ENCODE measurements at regions not wholly inside any gene's neighbourhood (a gene's known extent, or its start where the extent isn't known, plus 50 kb on each side); places are given as distances from the start of the nearest gene placed in this dataset.

GRCh38 chr11:70568814-70569617 lies 170.7 kb downstream of the CTTN start:
- DNase-seq (ENCODE audit: low spot score in 2 of 2) (no peak), ATAC-seq (ENCODE audit: low read depth) (no peak)
- H3K36me3 Mint-ChIP-seq, result no peaks in the 10 kb centered on the region
- no peak overlapping the region for H3K27ac Mint-ChIP-seq
- no peak overlapping the region for H3K4me3 Mint-ChIP-seq
- H3K4me1 Mint-ChIP-seq, result no peaks in the 10 kb centered on the region
- peaks cover 11% of the 10 kb centered on the region for H3K27me3 Mint-ChIP-seq
- H3K9me3 Mint-ChIP-seq, result no peaks in the 10 kb centered on the region

DNA sequence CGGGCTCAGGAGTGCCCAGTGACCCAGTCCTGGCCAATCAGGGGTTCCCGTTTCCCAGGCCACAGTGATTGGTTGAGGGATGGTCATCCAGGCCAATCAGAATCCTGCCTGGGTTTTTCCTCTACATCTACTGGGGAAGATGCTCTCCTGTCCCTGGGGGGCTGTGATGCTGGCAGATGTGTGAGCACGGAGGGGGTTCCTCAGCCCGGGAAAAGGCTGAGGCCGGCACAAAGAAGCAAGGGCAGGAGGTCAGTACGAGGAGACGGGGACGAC lies 171.2 kb downstream of the CTTN start:
- H3K27me3 Mint-ChIP-seq, result peaks cover 13% of the 10 kb centered on the region
- no peaks in the 10 kb centered on the region for H3K9me3 Mint-ChIP-seq
- no peak overlapping the region for H3K27ac Mint-ChIP-seq
- DNase-seq (ENCODE audit: low spot score in 2 of 2), result no peak
- no peak overlapping the region for H3K4me3 Mint-ChIP-seq
- H3K4me1 Mint-ChIP-seq, result no peaks in the 10 kb centered on the region
- ATAC-seq (ENCODE audit: low read depth), result no peak
- no peaks in the 10 kb centered on the region for H3K36me3 Mint-ChIP-seq

GRCh38 chr11:70569996-70570692 lies 171.8 kb downstream of the CTTN start:
- Mint-ChIP-seq H3K36me3 (no peaks in the 10 kb centered on the region), H3K27ac (no peak overlapping the region), H3K4me3 (no peak overlapping the region), H3K9me3 (no peaks in the 10 kb centered on the region), H3K27me3 (peaks cover 16% of the 10 kb centered on the region), H3K4me1 (no peaks in the 10 kb centered on the region)
- no peak for ATAC-seq (ENCODE audit: low read depth)
- no peak for DNase-seq (ENCODE audit: low spot score in 2 of 2)

GRCh38 chr11:70570693-70571395 lies 172.5 kb downstream of the CTTN start:
- Mint-ChIP-seq H3K27me3 (peaks cover 15% of the 10 kb centered on the region), H3K27ac (no peak overlapping the region), H3K4me3 (no peak overlapping the region), H3K9me3 (no peaks in the 10 kb centered on the region), H3K36me3 (no peaks in the 10 kb centered on the region), H3K4me1 (no peaks in the 10 kb centered on the region)
- no peak for DNase-seq (ENCODE audit: low spot score in 2 of 2)
- no peak for ATAC-seq (ENCODE audit: low read depth)

- Mint-ChIP-seq H3K27ac (no peak overlapping the region), H3K36me3 (no peaks in the 10 kb centered on the region), H3K4me3 (no peak overlapping the region), H3K4me1 (no peaks in the 10 kb centered on the region), H3K27me3 (peaks cover 10% of the 10 kb centered on the region), H3K9me3 (no peaks in the 10 kb centered on the region)
- DNase-seq (ENCODE audit: low spot score in 2 of 2) (no peak), ATAC-seq (ENCODE audit: low read depth) (no peak)
Observed at GRCh38 chr11:70572974-70573260, 174.6 kb downstream of the CTTN start.

- Mint-ChIP-seq H3K9me3 (no peaks in the 10 kb centered on the region), H3K36me3 (no peaks in the 10 kb centered on the region), H3K27me3 (peaks cover 10% of the 10 kb centered on the region), H3K4me3 (no peak overlapping the region), H3K27ac (no peak overlapping the region), H3K4me1 (no peaks in the 10 kb centered on the region)
- ATAC-seq (ENCODE audit: low read depth) (no peak), DNase-seq (ENCODE audit: low spot score in 2 of 2) (no peak)
Observed at GRCh38 chr11:70573701-70574151, 175.4 kb downstream of the CTTN start.

GRCh38 chr11:70574725-70575347 lies 176.5 kb downstream of the CTTN start:
- H3K9me3 Mint-ChIP-seq, result no peaks in the 10 kb centered on the region
- H3K27ac Mint-ChIP-seq, result no peak overlapping the region
- peaks cover 9% of the 10 kb centered on the region for H3K27me3 Mint-ChIP-seq
- H3K4me1 Mint-ChIP-seq, result no peaks in the 10 kb centered on the region
- ATAC-seq (ENCODE audit: low read depth) (no peak), DNase-seq (ENCODE audit: low spot score in 2 of 2) (no peak)
- no peaks in the 10 kb centered on the region for H3K36me3 Mint-ChIP-seq
- no peak overlapping the region for H3K4me3 Mint-ChIP-seq

DNA sequence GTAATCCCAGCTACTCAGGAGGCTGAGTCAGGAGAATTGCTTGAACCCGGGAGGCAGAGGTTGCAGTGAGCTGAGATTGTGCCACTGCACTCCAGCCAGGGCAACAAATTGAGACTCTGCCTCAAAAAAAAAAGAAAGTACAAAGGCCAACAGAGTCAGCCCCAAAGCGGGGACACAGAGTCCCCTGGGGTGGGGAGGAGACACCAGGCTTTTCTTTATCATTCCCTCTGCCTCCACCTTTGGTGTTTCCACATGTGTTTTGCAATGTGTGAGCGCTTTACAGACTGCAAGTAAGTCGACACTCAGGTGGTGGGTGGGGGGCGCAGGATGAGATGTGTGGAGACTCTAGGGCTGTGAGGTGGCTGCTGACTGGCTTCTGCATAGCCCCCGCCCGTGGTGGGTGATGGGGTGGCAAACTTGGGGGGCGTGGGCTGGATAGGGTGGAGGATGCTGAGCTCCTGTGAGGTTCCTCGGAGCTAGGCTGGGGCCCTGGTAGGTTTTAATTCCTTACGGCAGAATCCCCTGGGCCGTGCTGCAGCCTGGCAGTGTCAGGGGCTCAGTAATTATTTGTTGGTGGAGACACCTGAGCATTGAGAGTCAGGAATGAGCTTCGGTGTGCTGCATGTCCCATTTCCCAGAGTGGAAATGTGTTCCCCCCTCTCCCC lies 177.2 kb downstream of the CTTN start:
- Mint-ChIP-seq H3K27me3 (peaks cover 8% of the 10 kb centered on the region), H3K36me3 (no peaks in the 10 kb centered on the region), H3K4me3 (no peak overlapping the region), H3K9me3 (no peaks in the 10 kb centered on the region), H3K27ac (no peak overlapping the region), H3K4me1 (no peaks in the 10 kb centered on the region)
- DNase-seq (ENCODE audit: low spot score in 2 of 2), result no peak
- no peak for ATAC-seq (ENCODE audit: low read depth)

DNA sequence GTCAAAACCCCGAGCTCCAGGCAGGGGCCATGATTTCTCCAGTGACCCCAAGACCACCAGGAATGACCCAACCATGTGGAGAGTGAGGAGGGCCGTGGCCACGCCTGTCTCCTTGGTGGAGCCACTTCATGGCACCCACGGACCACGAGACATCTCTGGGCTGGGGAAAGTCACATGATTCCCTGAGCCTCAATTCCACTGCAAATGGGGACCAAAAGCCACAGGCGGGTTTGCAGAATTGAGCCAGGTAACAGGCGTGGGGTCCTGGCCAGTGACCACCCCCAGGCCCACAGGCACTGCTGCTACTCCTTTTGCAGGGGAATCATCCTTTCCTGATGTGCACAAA lies 178.9 kb downstream of the CTTN start:
- H3K9me3 Mint-ChIP-seq, result no peaks in the 10 kb centered on the region
- no peak for DNase-seq (ENCODE audit: low spot score in 2 of 2)
- peaks cover 8% of the 10 kb centered on the region for H3K27me3 Mint-ChIP-seq
- no peak overlapping the region for H3K4me3 Mint-ChIP-seq
- ATAC-seq (ENCODE audit: low read depth), result no peak
- no peaks in the 10 kb centered on the region for H3K4me1 Mint-ChIP-seq
- no peak overlapping the region for H3K27ac Mint-ChIP-seq
- no peaks in the 10 kb centered on the region for H3K36me3 Mint-ChIP-seq

DNA sequence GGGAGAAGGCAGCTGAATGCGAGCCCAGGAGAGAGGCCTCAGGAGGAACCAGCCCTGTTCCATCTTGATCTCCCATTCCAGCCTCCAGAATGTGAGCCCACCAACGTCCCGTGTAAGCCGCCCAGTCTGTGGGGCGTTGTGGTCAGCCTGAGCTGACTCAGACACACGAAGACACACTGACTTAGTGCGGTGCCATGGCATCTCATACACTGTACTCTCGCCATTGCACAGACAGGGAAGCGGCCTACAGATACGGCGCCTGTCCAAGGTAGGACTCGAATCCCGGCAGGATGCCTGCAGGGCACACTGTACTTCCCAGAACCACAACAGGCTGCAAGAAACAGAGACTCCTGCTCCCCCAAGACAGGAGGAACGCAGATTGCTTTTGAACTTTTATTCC lies 179.6 kb downstream of the CTTN start:
- H3K4me3 Mint-ChIP-seq, result no peak overlapping the region
- ATAC-seq (ENCODE audit: low read depth), result no peak
- peaks cover 8% of the 10 kb centered on the region for H3K27me3 Mint-ChIP-seq
- H3K36me3 Mint-ChIP-seq, result no peaks in the 10 kb centered on the region
- H3K4me1 Mint-ChIP-seq, result no peaks in the 10 kb centered on the region
- no peaks in the 10 kb centered on the region for H3K9me3 Mint-ChIP-seq
- no peak overlapping the region for H3K27ac Mint-ChIP-seq
- no peak for DNase-seq (ENCODE audit: low spot score in 2 of 2)

DNA sequence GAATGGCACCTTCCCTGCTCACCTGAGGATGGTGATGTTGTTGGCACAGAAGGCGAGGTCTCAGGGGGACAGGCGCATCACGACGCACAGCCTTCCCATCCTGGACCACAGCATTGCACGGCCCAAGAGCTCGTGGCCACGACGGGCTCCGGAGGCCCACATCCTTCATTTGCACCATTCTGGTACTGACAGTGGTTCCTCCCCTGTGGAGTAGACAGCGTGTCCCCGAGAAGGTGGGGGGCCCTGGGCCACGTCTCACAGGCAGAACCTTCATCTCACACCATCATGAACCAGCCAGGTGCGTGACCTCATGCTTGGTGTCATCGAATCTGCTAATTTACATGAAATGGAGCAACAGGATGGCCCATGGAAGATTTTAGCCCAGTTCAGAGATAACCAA lies 180.0 kb downstream of the CTTN start:
- Mint-ChIP-seq H3K36me3 (no peaks in the 10 kb centered on the region), H3K27me3 (peaks cover 8% of the 10 kb centered on the region), H3K27ac (no peak overlapping the region), H3K4me1 (no peaks in the 10 kb centered on the region), H3K9me3 (no peaks in the 10 kb centered on the region), H3K4me3 (no peak overlapping the region)
- DNase-seq (ENCODE audit: low spot score in 2 of 2) (no peak), ATAC-seq (ENCODE audit: low read depth) (no peak)

- H3K27me3 Mint-ChIP-seq, result peaks cover 8% of the 10 kb centered on the region
- no peak overlapping the region for H3K4me3 Mint-ChIP-seq
- no peaks in the 10 kb centered on the region for H3K36me3 Mint-ChIP-seq
- no peak for DNase-seq (ENCODE audit: low spot score in 2 of 2)
- ATAC-seq (ENCODE audit: low read depth), result no peak
- H3K27ac Mint-ChIP-seq, result no peak overlapping the region
- H3K9me3 Mint-ChIP-seq, result no peaks in the 10 kb centered on the region
- no peaks in the 10 kb centered on the region for H3K4me1 Mint-ChIP-seq
Observed at GRCh38 chr11:70578831-70579230, 180.5 kb downstream of the CTTN start.

GRCh38 chr11:70579316-70579955 lies 181.1 kb downstream of the CTTN start:
- Mint-ChIP-seq H3K27me3 (peaks cover 5% of the 10 kb centered on the region), H3K36me3 (no peaks in the 10 kb centered on the region), H3K9me3 (no peaks in the 10 kb centered on the region), H3K4me3 (no peak overlapping the region), H3K4me1 (no peaks in the 10 kb centered on the region), H3K27ac (no peak overlapping the region)
- ATAC-seq (ENCODE audit: low read depth) (no peak), DNase-seq (ENCODE audit: low spot score in 2 of 2) (no peak)
